Mammary epithelial cell (primary cell): ENCODE measurements at regions not wholly inside any gene's neighbourhood (a gene's known extent, or its start where the extent isn't known, plus 50 kb on each side); places are given as distances from the start of the nearest gene placed in this dataset.

ENCODE experiments used
- CTCF ChIP-seq, 2 donors: IDR thresholded peaks in 1 of 2; conservative IDR thresholded peaks in 1 of 2; 2 replicates each; pipeline ENCODE4 v1.5.1; 2011 to 2012; ENCODE audit warnings: inconsistent platforms in 2 of 2, low read length in 2 of 2, mild to moderate bottlenecking in 2 of 2, control low read depth in 1 of 2, low read depth in 1 of 2; ENCODE audit not compliant: insufficient read depth in 1 of 2; ENCODE audit errors: extremely low read depth in 1 of 2
- EZH2 ChIP-seq: IDR thresholded peaks from 2 replicates; pipeline ENCODE4 v1.6.1; 2012; ENCODE audit warnings: low read length, inconsistent platforms, borderline replicate concordance

- TF ChIP-seq CTCF (conservative IDR thresholded peaks at IDR 0.05 in 1 of 2, IDR thresholded peaks at IDR 0.05 in 1 of 2; ENCODE audit: extremely low read depth in 1 of 2, insufficient read depth in 1 of 2, low read depth in 1 of 2, low read length in 2 of 2) (no peak), EZH2 (no peak)
These were observed 135.2 kb upstream of the RUNX3 start for GRCh38 chr1:25065321-25065721.
